Right lobe of liver (tissue), 4 donors: ENCODE measurements at regions not wholly inside any gene's neighbourhood (a gene's known extent, or its start where the extent isn't known, plus 50 kb on each side); places are given as distances from the start of the nearest gene placed in this dataset.

ENCODE experiments used
- CTCF ChIP-seq, 4 donors: fragments of 200-600 bp in 3 of 4; fragments of 450-650 bp in 1 of 4; IDR thresholded peaks; one replicate each; pipeline versions ENCODE4 v1.5.1 to v1.8.0; 2016 to 2022; ENCODE audit warnings: antibody characterized with exemption in 4 of 4, mild to moderate bottlenecking in 2 of 4
- POLR2A ChIP-seq: fragments of 450-650 bp; IDR thresholded peaks from one replicate; pipeline ENCODE4 v1.6.1; 2017; ENCODE audit warnings: antibody characterized with exemption, mild to moderate bottlenecking
- donor health status: DM: no; HTN: no; CAD: no.
- donor health status: DM: no; HTN: no; CAD: no.
- donor health status: DM: no; HTN: yes; CAD: no.

DNA sequence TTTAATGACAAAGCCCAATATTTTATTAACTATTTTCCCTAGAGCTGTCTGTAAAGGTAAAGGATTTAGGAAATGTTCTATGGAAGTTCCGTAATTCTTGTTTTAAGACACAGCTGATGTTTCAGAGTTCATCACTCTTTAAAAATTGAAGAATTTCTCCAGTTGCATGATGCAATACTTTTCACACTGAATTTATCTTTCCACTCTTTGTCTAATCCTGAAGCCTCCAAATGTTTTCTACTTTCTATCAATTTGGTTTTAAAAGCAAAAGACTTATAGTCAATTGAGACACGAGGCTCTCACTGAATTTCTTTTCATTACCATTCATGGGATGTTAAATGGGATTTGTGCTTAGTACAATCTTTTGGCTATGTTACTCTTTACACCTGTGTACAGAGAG, 223.2 kb downstream of the TDRD15 start:
- no peak for TF ChIP-seq CTCF (IDR thresholded peaks at IDR 0.05)
- TF ChIP-seq POLR2A = no peak
